GM13976 (cell line): ENCODE measurements at regions not wholly inside any gene's neighbourhood (a gene's known extent, or its start where the extent isn't known, plus 50 kb on each side); places are given as distances from the start of the nearest gene placed in this dataset.
A peak's percentile ranks its signal among the peaks of the same experiment; 100 is the strongest.

Experiments used
- DNase-seq: peaks from one replicate; pipeline ENCODE4 v3.0.0; 2012; ENCODE audit warnings: low spot score
- in situ Hi-C: fragments of 300-500 bp; cut with MboI; formaldehyde crosslinking; loops from one replicate; pipeline ENCODE4 v1.12.0; 2022; ENCODE audit warnings: low sequenced_read_pairs, mixed read lengths, inconsistent platforms; ENCODE audit not compliant: unreplicated experiment
- TF ChIP-seq, protein P1 (sequence below): IDR thresholded peaks from 2 replicates; pipeline ENCODE4 v1.5.1; 2012; ENCODE audit warnings: borderline replicate concordance, mild to moderate bottlenecking; ENCODE audit not compliant: insufficient read depth; ENCODE audit errors: extremely low read depth, missing control alignments, control extremely low read depth

DNA sequence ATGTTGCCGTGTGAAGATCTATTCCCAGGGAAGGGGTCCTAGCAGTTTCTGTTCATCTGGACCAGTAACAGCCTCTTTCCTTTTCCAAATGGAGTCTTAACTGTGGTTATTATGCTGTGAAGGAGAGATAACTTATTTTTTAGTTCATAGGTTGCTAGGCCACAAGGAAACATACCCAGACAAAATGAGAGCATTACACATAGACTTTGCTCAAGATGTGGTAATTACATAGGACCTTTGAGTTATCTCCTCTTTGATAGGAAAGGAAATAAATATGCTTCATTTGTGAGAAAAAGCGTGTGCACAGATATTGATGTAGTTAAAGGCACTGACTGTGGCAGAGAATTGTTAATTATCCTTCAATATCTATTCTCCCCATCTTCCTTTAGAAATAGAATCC is 52.5 kb upstream of the SNX2 start:
- DNase-seq: no peak
- TF ChIP-seq, protein P1, sequence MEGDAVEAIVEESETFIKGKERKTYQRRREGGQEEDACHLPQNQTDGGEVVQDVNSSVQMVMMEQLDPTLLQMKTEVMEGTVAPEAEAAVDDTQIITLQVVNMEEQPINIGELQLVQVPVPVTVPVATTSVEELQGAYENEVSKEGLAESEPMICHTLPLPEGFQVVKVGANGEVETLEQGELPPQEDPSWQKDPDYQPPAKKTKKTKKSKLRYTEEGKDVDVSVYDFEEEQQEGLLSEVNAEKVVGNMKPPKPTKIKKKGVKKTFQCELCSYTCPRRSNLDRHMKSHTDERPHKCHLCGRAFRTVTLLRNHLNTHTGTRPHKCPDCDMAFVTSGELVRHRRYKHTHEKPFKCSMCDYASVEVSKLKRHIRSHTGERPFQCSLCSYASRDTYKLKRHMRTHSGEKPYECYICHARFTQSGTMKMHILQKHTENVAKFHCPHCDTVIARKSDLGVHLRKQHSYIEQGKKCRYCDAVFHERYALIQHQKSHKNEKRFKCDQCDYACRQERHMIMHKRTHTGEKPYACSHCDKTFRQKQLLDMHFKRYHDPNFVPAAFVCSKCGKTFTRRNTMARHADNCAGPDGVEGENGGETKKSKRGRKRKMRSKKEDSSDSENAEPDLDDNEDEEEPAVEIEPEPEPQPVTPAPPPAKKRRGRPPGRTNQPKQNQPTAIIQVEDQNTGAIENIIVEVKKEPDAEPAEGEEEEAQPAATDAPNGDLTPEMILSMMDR: no peak
- in situ Hi-C loops: no loop called here

DNA sequence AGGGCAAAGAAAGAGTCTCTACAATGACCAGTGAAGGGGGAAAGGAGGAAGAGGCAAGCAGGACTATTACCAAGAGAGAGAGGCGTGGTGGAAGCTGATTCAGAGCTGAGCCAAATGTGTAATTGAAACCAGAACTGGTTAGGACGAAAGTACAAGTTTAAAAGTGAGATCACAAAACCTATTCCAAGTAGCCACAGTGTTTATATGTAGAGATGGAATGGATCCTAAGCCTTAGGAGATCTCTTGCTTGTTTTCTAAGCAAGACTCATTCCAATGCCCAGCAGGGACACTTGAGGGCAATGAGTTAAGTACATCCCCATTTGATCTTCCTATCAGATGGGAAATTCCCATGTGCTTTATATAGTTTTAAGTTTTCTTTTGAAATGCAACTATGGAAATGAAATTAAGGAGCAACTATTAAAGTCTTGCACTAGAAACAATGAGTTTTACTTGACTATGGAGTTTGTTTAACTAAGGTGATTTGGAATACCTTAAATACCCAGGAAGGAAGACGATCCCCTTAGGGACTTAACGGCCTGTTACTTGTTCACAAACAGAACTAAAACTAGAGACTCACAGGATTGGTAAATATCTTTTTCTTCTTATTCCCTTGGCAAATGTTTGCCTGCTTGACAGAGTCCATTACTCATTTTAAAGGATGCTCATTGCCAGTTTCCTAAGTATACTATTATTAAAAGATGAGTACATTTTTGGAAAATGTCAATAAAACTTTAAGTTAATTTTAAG is 51.1 kb upstream of the SNX2 start:
- peak; percentile 70 for DNase-seq
- in situ Hi-C loops: no loop called here
- TF ChIP-seq, protein P1: no peak
